ENCODE measurements at regions not wholly inside any gene's neighbourhood (a gene's known extent, or its start where the extent isn't known, plus 50 kb on each side); places are given as distances from the start of the nearest gene placed in this dataset.

DNA sequence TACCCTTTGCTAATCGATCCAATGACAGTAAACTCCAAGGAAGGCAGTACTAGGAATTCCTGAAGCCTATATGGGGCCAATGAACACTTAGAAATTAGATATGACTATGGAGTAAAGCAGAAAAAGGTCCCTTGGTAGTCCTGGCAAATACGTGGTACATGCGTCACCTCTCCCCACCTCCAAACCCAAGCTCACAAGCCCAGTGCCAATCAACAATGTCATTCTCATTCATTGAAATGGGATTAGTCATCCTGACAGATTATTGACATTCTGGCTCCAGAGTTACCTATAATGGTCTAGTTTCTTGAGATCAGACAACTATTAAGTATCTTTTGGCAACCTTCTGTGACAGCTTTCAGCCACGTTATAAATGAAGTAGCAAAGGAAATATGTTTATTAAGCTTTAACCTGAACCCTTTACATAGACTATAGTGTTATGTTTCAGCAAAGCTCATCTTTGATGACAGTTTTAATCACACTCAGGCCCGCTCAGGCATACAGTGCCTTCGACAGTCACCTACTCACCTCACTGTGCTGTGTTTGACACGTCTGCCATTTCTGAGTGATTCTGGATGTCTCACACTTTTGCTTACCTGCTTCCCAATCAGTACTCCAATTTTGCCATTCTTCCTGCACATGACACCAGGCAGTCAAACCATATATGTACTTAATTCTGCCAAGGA, 69.6 kb upstream of the ADO start:
- TF ChIP-seq SP3 (tag by site-specific recombination; IDR thresholded peaks at IDR 0.05) (no peak), ZNF114 (tag by site-specific recombination; IDR thresholded peaks at IDR 0.05) (no peak), ZNF248 (tag by site-specific recombination; IDR thresholded peaks at IDR 0.05) (no peak), ZNF660 (tag by site-specific recombination; IDR thresholded peaks at IDR 0.05) (no peak), PRDM6 (tag by site-specific recombination; IDR thresholded peaks at IDR 0.05) (no peak), ZNF23 (tag by site-specific recombination; IDR thresholded peaks at IDR 0.05; ENCODE audit: borderline replicate concordance) (no peak), YY1 (tag by site-specific recombination; IDR thresholded peaks at IDR 0.05) (no peak)
- TF ChIP-seq, protein P1, sequence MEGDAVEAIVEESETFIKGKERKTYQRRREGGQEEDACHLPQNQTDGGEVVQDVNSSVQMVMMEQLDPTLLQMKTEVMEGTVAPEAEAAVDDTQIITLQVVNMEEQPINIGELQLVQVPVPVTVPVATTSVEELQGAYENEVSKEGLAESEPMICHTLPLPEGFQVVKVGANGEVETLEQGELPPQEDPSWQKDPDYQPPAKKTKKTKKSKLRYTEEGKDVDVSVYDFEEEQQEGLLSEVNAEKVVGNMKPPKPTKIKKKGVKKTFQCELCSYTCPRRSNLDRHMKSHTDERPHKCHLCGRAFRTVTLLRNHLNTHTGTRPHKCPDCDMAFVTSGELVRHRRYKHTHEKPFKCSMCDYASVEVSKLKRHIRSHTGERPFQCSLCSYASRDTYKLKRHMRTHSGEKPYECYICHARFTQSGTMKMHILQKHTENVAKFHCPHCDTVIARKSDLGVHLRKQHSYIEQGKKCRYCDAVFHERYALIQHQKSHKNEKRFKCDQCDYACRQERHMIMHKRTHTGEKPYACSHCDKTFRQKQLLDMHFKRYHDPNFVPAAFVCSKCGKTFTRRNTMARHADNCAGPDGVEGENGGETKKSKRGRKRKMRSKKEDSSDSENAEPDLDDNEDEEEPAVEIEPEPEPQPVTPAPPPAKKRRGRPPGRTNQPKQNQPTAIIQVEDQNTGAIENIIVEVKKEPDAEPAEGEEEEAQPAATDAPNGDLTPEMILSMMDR (tag by site-specific recombination; IDR thresholded peaks at IDR 0.05): no peak
- TF ChIP-seq, protein P2, sequence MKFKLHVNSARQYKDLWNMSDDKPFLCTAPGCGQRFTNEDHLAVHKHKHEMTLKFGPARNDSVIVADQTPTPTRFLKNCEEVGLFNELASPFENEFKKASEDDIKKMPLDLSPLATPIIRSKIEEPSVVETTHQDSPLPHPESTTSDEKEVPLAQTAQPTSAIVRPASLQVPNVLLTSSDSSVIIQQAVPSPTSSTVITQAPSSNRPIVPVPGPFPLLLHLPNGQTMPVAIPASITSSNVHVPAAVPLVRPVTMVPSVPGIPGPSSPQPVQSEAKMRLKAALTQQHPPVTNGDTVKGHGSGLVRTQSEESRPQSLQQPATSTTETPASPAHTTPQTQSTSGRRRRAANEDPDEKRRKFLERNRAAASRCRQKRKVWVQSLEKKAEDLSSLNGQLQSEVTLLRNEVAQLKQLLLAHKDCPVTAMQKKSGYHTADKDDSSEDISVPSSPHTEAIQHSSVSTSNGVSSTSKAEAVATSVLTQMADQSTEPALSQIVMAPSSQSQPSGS (tag by site-specific recombination; IDR thresholded peaks at IDR 0.05; ENCODE audit: low read depth): no peak
